GM18519 (cell line): ENCODE measurements at regions not wholly inside any gene's neighbourhood (a gene's known extent, or its start where the extent isn't known, plus 50 kb on each side); places are given as distances from the start of the nearest gene placed in this dataset.

Experiments used
- ATAC-seq: cut with Tn5 transposase; IDR thresholded peaks from one replicate; pipeline ENCODE4 v1.9.1; 2021; ENCODE audit warnings: mild to moderate bottlenecking, moderate library complexity; ENCODE audit not compliant: unreplicated experiment, low FRiP score

GRCh38 chr13:104198801-104199200 lies 1132.6 kb upstream of the SLC10A2 start:
- ATAC-seq, result no peak

GRCh38 chr13:104196611-104197010 lies 1130.4 kb upstream of the SLC10A2 start:
- ATAC-seq, result no peak

- no peak for ATAC-seq
Observed at GRCh38 chr13:104181526-104182231, 1115.5 kb upstream of the SLC10A2 start.

GRCh38 chr13:104170980-104171555 lies 1104.9 kb upstream of the SLC10A2 start:
- no peak for ATAC-seq

GRCh38 chr13:104163866-104164630 lies 1097.8 kb upstream of the SLC10A2 start:
- no peak for ATAC-seq

GRCh38 chr13:104160536-104160935 lies 1094.3 kb upstream of the SLC10A2 start:
- ATAC-seq, result no peak

GRCh38 chr13:104143760-104144416 lies 1077.7 kb upstream of the SLC10A2 start:
- no peak for ATAC-seq

GRCh38 chr13:104140552-104140951 lies 1074.3 kb upstream of the SLC10A2 start:
- ATAC-seq, result no peak

- ATAC-seq, result no peak
Observed at GRCh38 chr13:104137416-104137815, 1071.2 kb upstream of the SLC10A2 start.

- no peak for ATAC-seq
Observed at GRCh38 chr13:104132849-104133248, 1066.6 kb upstream of the SLC10A2 start.

GRCh38 chr13:104114101-104114500 lies 1047.9 kb upstream of the SLC10A2 start:
- ATAC-seq, result no peak

GRCh38 chr13:104111031-104111430 lies 1044.8 kb upstream of the SLC10A2 start:
- ATAC-seq, result no peak

GRCh38 chr13:104106705-104107393 lies 1040.6 kb upstream of the SLC10A2 start:
- no peak for ATAC-seq

GRCh38 chr13:104105418-104106355 lies 1039.5 kb upstream of the SLC10A2 start:
- no peak for ATAC-seq

- ATAC-seq, result no peak
Observed at GRCh38 chr13:104099750-104100149, 1033.5 kb upstream of the SLC10A2 start.

- ATAC-seq, result no peak
Observed at GRCh38 chr13:104098421-104098820, 1032.2 kb upstream of the SLC10A2 start.

GRCh38 chr13:104086759-104087158 lies 1020.5 kb upstream of the SLC10A2 start:
- no peak for ATAC-seq

- no peak for ATAC-seq
Observed at GRCh38 chr13:104086210-104086609, 1020.0 kb upstream of the SLC10A2 start.

- no peak for ATAC-seq
Observed at GRCh38 chr13:104085611-104086010, 1019.4 kb upstream of the SLC10A2 start.
